ENCODE measurements at regions not wholly inside any gene's neighbourhood (a gene's known extent, or its start where the extent isn't known, plus 50 kb on each side); places are given as distances from the start of the nearest gene placed in this dataset.
"Not testable (repeated sequence)": the region's sequence is repeated elsewhere in the genome, so short reads cannot be mapped to it uniquely, and the experiment has no call there.

GRCh38 chr10:117492504-117492903, 50.0 kb upstream of the EMX2 start:
- no peak for DNase-seq (ENCODE audit: low read depth in 2 of 2)

GRCh38 chr10:117488004-117488403, 54.5 kb upstream of the EMX2 start:
- no peak for DNase-seq (ENCODE audit: low read depth in 2 of 2)

GRCh38 chr10:117486606-117487005, 55.9 kb upstream of the EMX2 start:
- no peak for DNase-seq (ENCODE audit: low read depth in 2 of 2)

GRCh38 chr10:117483056-117483590, 59.4 kb upstream of the EMX2 start:
- no peak for DNase-seq (ENCODE audit: low read depth in 2 of 2)

GRCh38 chr10:117481011-117481410, 61.5 kb upstream of the EMX2 start:
- not testable (repeated sequence) for DNase-seq (ENCODE audit: low read depth in 2 of 2)

GRCh38 chr10:117480097-117480496, 62.4 kb upstream of the EMX2 start:
- no peak for DNase-seq (ENCODE audit: low read depth in 2 of 2)

GRCh38 chr10:117477961-117478670, 64.4 kb upstream of the EMX2 start:
- DNase-seq (ENCODE audit: low read depth in 2 of 2), result no peak

- DNase-seq (ENCODE audit: low read depth in 2 of 2), result no peak
Measured at GRCh38 chr10:117477211-117477947, 65.2 kb upstream of the EMX2 start.

- no peak for DNase-seq (ENCODE audit: low read depth in 2 of 2)
Measured at GRCh38 chr10:117476716-117477115, 65.8 kb upstream of the EMX2 start.

GRCh38 chr10:117476281-117476680, 66.3 kb upstream of the EMX2 start:
- no peak for DNase-seq (ENCODE audit: low read depth in 2 of 2)

GRCh38 chr10:117472872-117473271, 69.7 kb upstream of the EMX2 start:
- DNase-seq (ENCODE audit: low read depth in 2 of 2), result no peak

GRCh38 chr10:117471344-117471874, 71.1 kb upstream of the EMX2 start:
- no peak for DNase-seq (ENCODE audit: low read depth in 2 of 2)

- DNase-seq (ENCODE audit: low read depth in 2 of 2), result no peak
Measured at GRCh38 chr10:117470733-117471132, 71.8 kb upstream of the EMX2 start.

- no peak for DNase-seq (ENCODE audit: low read depth in 2 of 2)
Measured at GRCh38 chr10:117468665-117469064, 73.9 kb upstream of the EMX2 start.

- DNase-seq (ENCODE audit: low read depth in 2 of 2), result no peak
Measured at GRCh38 chr10:117464176-117464575, 78.4 kb upstream of the EMX2 start.

- no peak for DNase-seq (ENCODE audit: low read depth in 2 of 2)
Measured at GRCh38 chr10:117463545-117463920, 79.0 kb upstream of the EMX2 start.

- no peak for DNase-seq (ENCODE audit: low read depth in 2 of 2)
Measured at GRCh38 chr10:117462816-117463544, 79.6 kb upstream of the EMX2 start.

- no peak for DNase-seq (ENCODE audit: low read depth in 2 of 2)
Measured at GRCh38 chr10:117462424-117462792, 80.1 kb upstream of the EMX2 start.

- DNase-seq (ENCODE audit: low read depth in 2 of 2), result no peak
Measured at GRCh38 chr10:117461766-117462423, 80.7 kb upstream of the EMX2 start.

GRCh38 chr10:117460846-117461765, 81.4 kb upstream of the EMX2 start:
- no peak for DNase-seq (ENCODE audit: low read depth in 2 of 2)

- no peak for DNase-seq (ENCODE audit: low read depth in 2 of 2)
Measured at GRCh38 chr10:117458571-117458970, 83.3 kb upstream of the PDZD8 start.
